ENCODE measurements at regions not wholly inside any gene's neighbourhood (a gene's known extent, or its start where the extent isn't known, plus 50 kb on each side); places are given as distances from the start of the nearest gene placed in this dataset.

GRCh38 chr1:68370101-68370915 lies 79.4 kb downstream of the RPE65 start:
- no peak for DNase-seq (ENCODE audit: low spot score)
- TF ChIP-seq, protein P1, sequence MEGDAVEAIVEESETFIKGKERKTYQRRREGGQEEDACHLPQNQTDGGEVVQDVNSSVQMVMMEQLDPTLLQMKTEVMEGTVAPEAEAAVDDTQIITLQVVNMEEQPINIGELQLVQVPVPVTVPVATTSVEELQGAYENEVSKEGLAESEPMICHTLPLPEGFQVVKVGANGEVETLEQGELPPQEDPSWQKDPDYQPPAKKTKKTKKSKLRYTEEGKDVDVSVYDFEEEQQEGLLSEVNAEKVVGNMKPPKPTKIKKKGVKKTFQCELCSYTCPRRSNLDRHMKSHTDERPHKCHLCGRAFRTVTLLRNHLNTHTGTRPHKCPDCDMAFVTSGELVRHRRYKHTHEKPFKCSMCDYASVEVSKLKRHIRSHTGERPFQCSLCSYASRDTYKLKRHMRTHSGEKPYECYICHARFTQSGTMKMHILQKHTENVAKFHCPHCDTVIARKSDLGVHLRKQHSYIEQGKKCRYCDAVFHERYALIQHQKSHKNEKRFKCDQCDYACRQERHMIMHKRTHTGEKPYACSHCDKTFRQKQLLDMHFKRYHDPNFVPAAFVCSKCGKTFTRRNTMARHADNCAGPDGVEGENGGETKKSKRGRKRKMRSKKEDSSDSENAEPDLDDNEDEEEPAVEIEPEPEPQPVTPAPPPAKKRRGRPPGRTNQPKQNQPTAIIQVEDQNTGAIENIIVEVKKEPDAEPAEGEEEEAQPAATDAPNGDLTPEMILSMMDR (IDR thresholded peaks at IDR 0.05; ENCODE audit: borderline replicate concordance, control extremely low read depth, extremely low read depth, insufficient read depth, missing control alignments) = no peak
- in situ Hi-C loops (cut with MboI; ENCODE audit: low sequenced_read_pairs, unreplicated experiment) = no loop called here

- in situ Hi-C loops (cut with MboI; ENCODE audit: low sequenced_read_pairs, unreplicated experiment) = no loop called here
- TF ChIP-seq, protein P1 (IDR thresholded peaks at IDR 0.05; ENCODE audit: borderline replicate concordance, control extremely low read depth, extremely low read depth, insufficient read depth, missing control alignments) = no peak
- DNase-seq (ENCODE audit: low spot score) = no peak
These were observed 83.2 kb downstream of the RPE65 start for GRCh38 chr1:68366572-68366971.

DNA sequence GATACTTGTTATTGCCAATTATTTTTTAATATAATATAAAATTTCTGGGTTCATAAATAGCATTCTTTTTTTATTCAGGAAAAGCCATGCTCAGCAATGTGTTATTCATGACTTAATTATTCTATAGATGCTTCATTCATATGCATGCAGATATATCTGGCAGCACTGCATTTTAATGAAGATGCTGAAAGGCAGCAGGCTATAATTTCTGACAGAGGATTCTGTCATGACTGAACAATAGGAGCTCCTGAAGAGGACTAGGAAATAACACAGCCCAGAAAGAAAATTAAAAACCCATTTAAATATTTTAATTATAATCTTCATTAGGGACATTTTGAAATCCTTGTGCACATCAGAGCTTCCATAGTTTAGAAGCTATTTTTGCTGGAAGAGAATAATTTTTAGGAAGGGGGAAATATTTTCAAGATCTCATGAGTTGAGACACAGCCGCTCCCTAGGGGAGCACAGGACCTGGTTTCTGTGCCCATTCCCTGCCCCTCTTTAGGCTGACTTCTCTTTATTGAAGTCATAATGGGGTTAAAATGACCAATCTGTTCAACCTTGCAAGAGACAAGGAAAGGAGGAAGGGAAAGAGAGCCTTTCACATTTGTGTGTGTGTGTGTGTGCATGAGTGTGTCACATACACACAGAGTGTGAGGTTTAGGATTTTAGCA lies 83.9 kb downstream of the RPE65 start:
- in situ Hi-C loops (cut with MboI; ENCODE audit: low sequenced_read_pairs, unreplicated experiment) = no loop called here
- DNase-seq (ENCODE audit: low spot score) = no peak
- TF ChIP-seq, protein P1 (IDR thresholded peaks at IDR 0.05; ENCODE audit: borderline replicate concordance, control extremely low read depth, extremely low read depth, insufficient read depth, missing control alignments) = no peak

- in situ Hi-C loops (cut with MboI; ENCODE audit: low sequenced_read_pairs, unreplicated experiment) = no loop called here
- DNase-seq (ENCODE audit: low spot score) = no peak
- TF ChIP-seq, protein P1 (IDR thresholded peaks at IDR 0.05; ENCODE audit: borderline replicate concordance, control extremely low read depth, extremely low read depth, insufficient read depth, missing control alignments) = no peak
These were observed 86.4 kb downstream of the RPE65 start for GRCh38 chr1:68363339-68363738.

DNA sequence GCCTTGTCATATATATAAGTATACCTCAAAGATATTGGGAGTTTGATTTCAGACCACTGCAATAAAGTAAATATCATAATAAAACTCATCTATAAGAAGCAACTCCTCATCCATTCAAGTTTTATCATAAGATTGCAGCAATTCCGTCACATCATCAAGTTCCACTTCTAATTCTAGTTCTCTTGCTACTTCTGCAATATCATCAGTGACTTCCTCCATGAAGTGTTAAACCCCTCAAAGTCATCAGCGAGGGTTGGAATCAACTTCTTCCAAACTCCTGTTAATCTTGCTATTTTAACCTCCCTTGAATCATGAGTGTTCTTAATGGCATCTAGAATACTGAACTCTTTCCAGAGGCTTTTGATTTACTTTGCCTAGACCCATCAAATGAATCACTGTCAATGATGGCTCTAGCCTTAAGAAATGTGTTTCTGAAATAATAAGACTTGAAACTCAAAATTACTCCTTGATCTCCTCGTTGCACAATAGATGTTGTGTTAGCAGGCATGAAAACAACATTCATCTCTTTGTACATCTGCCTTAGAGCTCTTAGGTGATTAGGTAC lies 88.3 kb downstream of the RPE65 start:
- TF ChIP-seq, protein P1 (IDR thresholded peaks at IDR 0.05; ENCODE audit: borderline replicate concordance, control extremely low read depth, extremely low read depth, insufficient read depth, missing control alignments) = no peak
- in situ Hi-C loops (cut with MboI; ENCODE audit: low sequenced_read_pairs, unreplicated experiment) = no loop called here
- no peak for DNase-seq (ENCODE audit: low spot score)

DNA sequence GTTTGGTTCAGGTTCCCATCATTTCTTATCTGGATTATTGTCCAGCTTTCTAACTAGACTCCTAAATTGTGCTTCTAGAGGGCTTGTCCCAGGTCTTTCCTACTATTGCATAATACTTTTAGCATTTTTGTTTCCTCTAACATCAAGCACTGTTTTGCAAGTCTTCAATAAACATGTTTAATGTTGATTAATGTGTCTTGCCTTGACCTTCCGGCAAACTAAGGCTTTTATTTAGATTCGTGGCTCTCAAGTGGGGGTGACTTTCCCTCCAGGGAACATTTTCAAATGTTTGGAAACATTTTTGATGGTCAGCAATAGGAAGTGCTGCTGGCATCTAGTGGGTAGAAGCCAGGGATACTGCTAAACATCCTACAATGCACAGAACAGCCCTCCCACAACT lies 90.7 kb downstream of the RPE65 start:
- TF ChIP-seq, protein P1 (IDR thresholded peaks at IDR 0.05; ENCODE audit: borderline replicate concordance, control extremely low read depth, extremely low read depth, insufficient read depth, missing control alignments) = no peak
- in situ Hi-C loops (cut with MboI; ENCODE audit: low sequenced_read_pairs, unreplicated experiment) = no loop called here
- no peak for DNase-seq (ENCODE audit: low spot score)
